ENCODE measurements at regions not wholly inside any gene's neighbourhood (a gene's known extent, or its start where the extent isn't known, plus 50 kb on each side); places are given as distances from the start of the nearest gene placed in this dataset.

GRCh38 chr6:96450770-96451130 is 70.9 kb upstream of the UFL1 start:
- in situ Hi-C loops (cut with MboI; ENCODE audit: low pct_ligation_motif_present in 1 of 4, low pct_unique_long_range_greater_than_20kb in 1 of 4, low sequenced_read_pairs in 3 of 4) (no loop called here), intact Hi-C loops (cut with DNase I; ENCODE audit: low total_unique reads) (no loop called here)
- H3K27ac ChIP-seq: no peak overlapping the region

GRCh38 chr6:96458771-96459170 is 62.8 kb upstream of the UFL1 start:
- Histone ChIP-seq H3K27ac (no peak overlapping the region), H3K4me3 (no peak overlapping the region), H3K4me1 (no peaks in the 10 kb centered on the region), H3K27me3 (no peaks in the 10 kb centered on the region), H3K9me3 (no peaks in the 10 kb centered on the region), H3K36me3 (no peaks in the 10 kb centered on the region)
- DNase-seq: no peak
- 56 to 74% methylated on average over 4 of the region's 4 CpGs for WGBS, 2 donors (ENCODE audit: low coverage in 1 of 2)
- intact Hi-C loops (cut with DNase I; ENCODE audit: low total_unique reads): no loop called here
- no peak for TF ChIP-seq POLR2AphosphoS5 (IDR thresholded peaks at IDR 0.05)
- no peak for TF ChIP-seq CTCF (IDR thresholded peaks at IDR 0.05)
- no peak for TF ChIP-seq POLR2A (IDR thresholded peaks at IDR 0.05)
- TF ChIP-seq EP300 (IDR thresholded peaks at IDR 0.05; ENCODE audit: low read depth): no peak
- in situ Hi-C loops (cut with MboI; ENCODE audit: low pct_ligation_motif_present in 1 of 4, low pct_unique_long_range_greater_than_20kb in 1 of 4, low sequenced_read_pairs in 3 of 4): no loop called here

More at GRCh38 chr6:96450770-96451130, 70.9 kb upstream of the UFL1 start:
- no peak for DNase-seq
- H3K4me3 ChIP-seq: no peak overlapping the region
- no peaks in the 10 kb centered on the region for H3K36me3 ChIP-seq
- no peaks in the 10 kb centered on the region for H3K9me3 ChIP-seq
- H3K27me3 ChIP-seq: no peaks in the 10 kb centered on the region
- no peak for TF ChIP-seq CTCF (IDR thresholded peaks at IDR 0.05)
- no peak for TF ChIP-seq EP300 (IDR thresholded peaks at IDR 0.05; ENCODE audit: low read depth)
- H3K4me1 ChIP-seq: no peaks in the 10 kb centered on the region

- no peaks in the 10 kb centered on the region for H3K9me3 ChIP-seq
- H3K4me1 ChIP-seq: no peaks in the 10 kb centered on the region
- DNase-seq: no peak
- TF ChIP-seq POLR2AphosphoS5 (IDR thresholded peaks at IDR 0.05) (no peak), POLR2A (IDR thresholded peaks at IDR 0.05) (no peak), EP300 (IDR thresholded peaks at IDR 0.05; ENCODE audit: low read depth) (no peak), CTCF (IDR thresholded peaks at IDR 0.05) (no peak)
- H3K27me3 ChIP-seq: no peaks in the 10 kb centered on the region
- H3K36me3 ChIP-seq: no peaks in the 10 kb centered on the region
- no peak overlapping the region for H3K27ac ChIP-seq
- intact Hi-C loops (cut with DNase I; ENCODE audit: low total_unique reads) (no loop called here), in situ Hi-C loops (cut with MboI; ENCODE audit: low pct_ligation_motif_present in 1 of 4, low pct_unique_long_range_greater_than_20kb in 1 of 4, low sequenced_read_pairs in 3 of 4) (no loop called here)
- 81 to 82% methylated on average over 6 of the region's 6 CpGs for WGBS, 2 donors (ENCODE audit: low coverage in 1 of 2)
- no peak overlapping the region for H3K4me3 ChIP-seq
These were observed 61.4 kb upstream of the UFL1 start for GRCh38 chr6:96460052-96460700.

GRCh38 chr6:96465321-96465903 is 56.2 kb upstream of the UFL1 start:
- no peak for DNase-seq
- H3K27ac ChIP-seq: no peak overlapping the region
- no peak overlapping the region for H3K4me3 ChIP-seq
- in situ Hi-C loops (cut with MboI; ENCODE audit: low pct_ligation_motif_present in 1 of 4, low pct_unique_long_range_greater_than_20kb in 1 of 4, low sequenced_read_pairs in 3 of 4) (no loop called here), intact Hi-C loops (cut with DNase I; ENCODE audit: low total_unique reads) (no loop called here)
- WGBS, 2 donors (ENCODE audit: low coverage in 1 of 2): 63 to 70% methylated on average over 2 to 3 of the region's 3 CpGs
- H3K4me1 ChIP-seq: no peaks in the 10 kb centered on the region
- H3K36me3 ChIP-seq: no peaks in the 10 kb centered on the region
- no peaks in the 10 kb centered on the region for H3K9me3 ChIP-seq
- no peaks in the 10 kb centered on the region for H3K27me3 ChIP-seq
- no peak for TF ChIP-seq EP300 (IDR thresholded peaks at IDR 0.05; ENCODE audit: low read depth)
- no peak for TF ChIP-seq CTCF (IDR thresholded peaks at IDR 0.05)
